HG02970 (cell line): ENCODE measurements at regions not wholly inside any gene's neighbourhood (a gene's known extent, or its start where the extent isn't known, plus 50 kb on each side); places are given as distances from the start of the nearest gene placed in this dataset.
A peak's percentile ranks its signal among the peaks of the same experiment; 100 is the strongest.
"Not testable (repeated sequence)": the region's sequence is repeated elsewhere in the genome, so short reads cannot be mapped to it uniquely, and the experiment has no call there.

Experiments
- ATAC-seq: cut with Tn5 transposase; IDR thresholded peaks from one replicate; pipeline ENCODE4 v1.9.1; 2021; ENCODE audit warnings: mild to moderate bottlenecking, moderate library complexity, moderate number of reproducible peaks; ENCODE audit not compliant: unreplicated experiment, low FRiP score

- ATAC-seq = no peak
Measured at GRCh38 chr11:128055576-128056217, 531.7 kb downstream of the ETS1 start.

GRCh38 chr11:128053981-128054931, 533.1 kb downstream of the ETS1 start:
- no peak for ATAC-seq

GRCh38 chr11:128052912-128053641, 534.3 kb downstream of the ETS1 start:
- ATAC-seq = no peak

GRCh38 chr11:128048121-128048520, 539.2 kb downstream of the ETS1 start:
- no peak for ATAC-seq

GRCh38 chr11:128047026-128047425, 540.3 kb downstream of the ETS1 start:
- no peak for ATAC-seq

- ATAC-seq = no peak
Measured at GRCh38 chr11:128046213-128046612, 541.1 kb downstream of the ETS1 start.

GRCh38 chr11:128045094-128045725, 542.1 kb downstream of the ETS1 start:
- no peak for ATAC-seq

GRCh38 chr11:128042290-128042751, 545.0 kb downstream of the ETS1 start:
- ATAC-seq = no peak

GRCh38 chr11:128040603-128041002, 546.8 kb downstream of the ETS1 start:
- no peak for ATAC-seq

GRCh38 chr11:128039140-128040021, 548.0 kb downstream of the ETS1 start:
- ATAC-seq = peak; percentile 70

GRCh38 chr11:128036556-128037093, 550.7 kb downstream of the ETS1 start:
- no peak for ATAC-seq

GRCh38 chr11:128036006-128036405, 551.4 kb downstream of the ETS1 start:
- no peak for ATAC-seq

GRCh38 chr11:128031538-128032134, 555.7 kb downstream of the ETS1 start:
- not testable (repeated sequence) for ATAC-seq

- ATAC-seq = no peak
Measured at GRCh38 chr11:128029219-128029722, 558.1 kb downstream of the ETS1 start.

- no peak for ATAC-seq
Measured at GRCh38 chr11:128026596-128026995, 560.8 kb downstream of the ETS1 start.

GRCh38 chr11:128022761-128023160, 564.6 kb downstream of the ETS1 start:
- no peak for ATAC-seq

- no peak for ATAC-seq
Measured at GRCh38 chr11:128022007-128022368, 565.4 kb downstream of the ETS1 start.

- ATAC-seq = no peak
Measured at GRCh38 chr11:128021349-128022006, 565.9 kb downstream of the ETS1 start.
